ENCODE measurements at regions not wholly inside any gene's neighbourhood (a gene's known extent, or its start where the extent isn't known, plus 50 kb on each side); places are given as distances from the start of the nearest gene placed in this dataset.
A peak's percentile ranks its signal among the peaks of the same experiment; 100 is the strongest.
"Not testable (repeated sequence)": the region's sequence is repeated elsewhere in the genome, so short reads cannot be mapped to it uniquely, and the experiment has no call there.

GRCh38 chr16:29300030-29300491 lies 106.5 kb downstream of the NPIPB11 start:
- H3K4me1 ChIP-seq: peaks cover 20 to 48% (median 38%) of the 10 kb centered on the region in 10 experiments
- H3K9me3 ChIP-seq (replicated peaks in 1 of 11); H3K36me3 ChIP-seq; H4K20me1 ChIP-seq; H3K4me3 ChIP-seq; H3K27me3 ChIP-seq: not testable (repeated sequence)
- peak in 1 of 11 experiments; percentile 30; a peak in 2 of 22 replicates for TF ChIP-seq Cebpa-rat (IDR thresholded peaks at IDR 0.05)
- H3K27ac ChIP-seq: peak overlapping the region in 8 of 11 experiments; percentile 11 to 61 (median 46); a peak in 12 of 22 replicates
- 0 out of 22 replicates have a peak overlapping the region, but pooled peaks of 1 of the 11 experiments have one; percentile 23 for H3K9ac ChIP-seq
- H3K4me2 ChIP-seq: peak overlapping the region in 10 of 11 experiments; percentile 18 to 70 (median 56); a peak in 18 of 22 replicates

GRCh38 chr16:29298997-29299396 lies 107.5 kb downstream of the NPIPB11 start:
- not testable (repeated sequence) for H3K36me3 ChIP-seq, H3K4me2 ChIP-seq

GRCh38 chr16:29298307-29298706 lies 108.2 kb downstream of the NPIPB11 start:
- peaks cover 20 to 48% (median 38%) of the 10 kb centered on the region in 10 experiments for H3K4me1 ChIP-seq
- not testable (repeated sequence) for H3K36me3 ChIP-seq; H3K27ac ChIP-seq; H3K4me3 ChIP-seq; H3K4me2 ChIP-seq; H3K27me3 ChIP-seq; H3K9me3 ChIP-seq (replicated peaks in 1 of 11); H3K9ac ChIP-seq; H4K20me1 ChIP-seq

More at GRCh38 chr16:29298997-29299396, 107.5 kb downstream of the NPIPB11 start:
- peaks cover 20 to 48% (median 38%) of the 10 kb centered on the region in 10 experiments for H3K4me1 ChIP-seq
- not testable (repeated sequence) for H3K27ac ChIP-seq; H4K20me1 ChIP-seq; H3K9me3 ChIP-seq (replicated peaks in 1 of 11); H3K4me3 ChIP-seq; H3K9ac ChIP-seq; H3K27me3 ChIP-seq

- H3K9ac ChIP-seq; H3K4me2 ChIP-seq; H3K4me3 ChIP-seq; H3K27ac ChIP-seq; H3K9me3 ChIP-seq (replicated peaks in 1 of 11); H3K36me3 ChIP-seq; H4K20me1 ChIP-seq; H3K27me3 ChIP-seq: not testable (repeated sequence)
- H3K4me1 ChIP-seq: peaks cover 20 to 48% (median 38%) of the 10 kb centered on the region in 10 experiments
Observed at GRCh38 chr16:29297809-29298177, 108.7 kb downstream of the NPIPB11 start.

GRCh38 chr16:29297144-29297808 lies 109.2 kb downstream of the NPIPB11 start:
- not testable (repeated sequence) for H4K20me1 ChIP-seq; H3K9me3 ChIP-seq (replicated peaks in 1 of 11); H3K27me3 ChIP-seq; H3K36me3 ChIP-seq; H3K27ac ChIP-seq; H3K4me3 ChIP-seq; H3K9ac ChIP-seq
- Histone ChIP-seq H3K4me2 (peak overlapping the region in 4 of 11 experiments; percentile 65 to 73 (median 70); a peak in 5 of 22 replicates), H3K4me1 (peaks cover 20 to 46% (median 38%) of the 10 kb centered on the region in 10 experiments)

GRCh38 chr16:29296176-29296575 lies 110.3 kb downstream of the NPIPB11 start:
- H3K4me3 ChIP-seq; H3K27me3 ChIP-seq; H3K36me3 ChIP-seq; H3K9me3 ChIP-seq (replicated peaks in 1 of 11); H4K20me1 ChIP-seq: not testable (repeated sequence)
- H3K9ac ChIP-seq: 0 out of 22 replicates have a peak overlapping the region, but pooled peaks of 1 of the 11 experiments have one; percentile 19
- peak overlapping the region in 1 of 11 experiments; percentile 32; a peak in 1 of 22 replicates for H3K27ac ChIP-seq
- H3K4me1 ChIP-seq: peaks cover 12 to 40% (median 32%) of the 10 kb centered on the region in 10 experiments
- H3K4me2 ChIP-seq: peak overlapping the region in 9 of 11 experiments; percentile 33 to 73 (median 66); a peak in 18 of 22 replicates

- not testable (repeated sequence) for H4K20me1 ChIP-seq; H3K27me3 ChIP-seq; H3K9ac ChIP-seq; H3K27ac ChIP-seq; H3K36me3 ChIP-seq; H3K4me3 ChIP-seq; H3K9me3 ChIP-seq (replicated peaks in 1 of 11)
- H3K4me2 ChIP-seq: peak overlapping the region in 4 of 11 experiments; percentile 68 to 73 (median 72); a peak in 7 of 22 replicates
- H3K4me1 ChIP-seq: peaks cover 20 to 40% (median 31%) of the 10 kb centered on the region in 10 experiments
Observed at GRCh38 chr16:29294951-29295795, 111.3 kb downstream of the NPIPB11 start.

GRCh38 chr16:29294400-29294933 lies 112.0 kb downstream of the NPIPB11 start:
- not testable (repeated sequence) for H3K9me3 ChIP-seq (replicated peaks in 1 of 11); H3K4me2 ChIP-seq; H3K27me3 ChIP-seq; H4K20me1 ChIP-seq; H3K36me3 ChIP-seq; H3K27ac ChIP-seq; H3K9ac ChIP-seq; H3K4me3 ChIP-seq
- peaks cover 24 to 39% (median 30%) of the 10 kb centered on the region in 10 experiments for H3K4me1 ChIP-seq

GRCh38 chr16:29293545-29293944 lies 113.0 kb downstream of the NPIPB11 start:
- not testable (repeated sequence) for H3K36me3 ChIP-seq; H3K27me3 ChIP-seq; H3K4me3 ChIP-seq; H3K9ac ChIP-seq; H3K27ac ChIP-seq; H4K20me1 ChIP-seq; H3K9me3 ChIP-seq (replicated peaks in 1 of 11); H3K4me2 ChIP-seq
- H3K4me1 ChIP-seq: peaks cover 32 to 48% (median 39%) of the 10 kb centered on the region in 10 experiments

GRCh38 chr16:29292952-29293471 lies 113.5 kb downstream of the NPIPB11 start:
- H3K36me3 ChIP-seq; H3K4me3 ChIP-seq; H3K27me3 ChIP-seq; H3K9ac ChIP-seq; H3K27ac ChIP-seq; H4K20me1 ChIP-seq; H3K9me3 ChIP-seq (replicated peaks in 1 of 11); H3K4me2 ChIP-seq: not testable (repeated sequence)
- peaks cover 32 to 51% (median 43%) of the 10 kb centered on the region in 10 experiments for H3K4me1 ChIP-seq

- H3K4me3 ChIP-seq; H4K20me1 ChIP-seq; H3K9me3 ChIP-seq (replicated peaks in 1 of 11); H3K36me3 ChIP-seq: not testable (repeated sequence)
- peaks cover 0 to 21% (median 0%) of the 10 kb centered on the region in 11 experiments; a peak in 3 of 22 replicates for H3K27me3 ChIP-seq
- H3K4me1 ChIP-seq: peaks cover 32 to 63% (median 49%) of the 10 kb centered on the region in 10 experiments
- peak overlapping the region in 8 of 11 experiments; percentile 67 to 89 (median 80); a peak in 16 of 22 replicates for H3K4me2 ChIP-seq
- peak overlapping the region in 4 of 11 experiments; percentile 32 to 61 (median 50); a peak in 6 of 22 replicates for H3K27ac ChIP-seq
- H3K9ac ChIP-seq: peak overlapping the region in 2 of 11 experiments; percentile 1 to 33; a peak in 3 of 22 replicates
Observed at GRCh38 chr16:29291329-29292271, 114.9 kb downstream of the NPIPB11 start.

Data from BLaER1 treated with 17β-estradiol and CSF1 and Interleukin-3, amounts not matched to agents 10 nM and 100 nM (cell line).